Nephron (organoid): ENCODE measurements at regions not wholly inside any gene's neighbourhood (a gene's known extent, or its start where the extent isn't known, plus 50 kb on each side); places are given as distances from the start of the nearest gene placed in this dataset.

Experiments
- H3K27ac Mint-ChIP-seq, 3 experiments: 2 replicates each; pipeline ENCODE4 v1.8.0; 2020; ENCODE audit warnings: mixed read lengths in 3 of 3, mild to moderate bottlenecking in 2 of 3, moderate library complexity in 1 of 3
- H3K27me3 Mint-ChIP-seq: 2 replicates; pipeline ENCODE4 v1.8.0; 2021; ENCODE audit warnings: low read depth, mild to moderate bottlenecking, moderate library complexity, mixed read lengths
- H3K36me3 Mint-ChIP-seq: 2 replicates; pipeline ENCODE4 v1.8.0; 2020; ENCODE audit warnings: low read depth, mixed read lengths
- H3K4me1 Mint-ChIP-seq: 2 replicates; pipeline ENCODE4 v1.8.0; 2020; ENCODE audit warnings: mixed read lengths
- H3K4me3 Mint-ChIP-seq, 3 experiments: 2 replicates each; pipeline ENCODE4 v1.8.0; 2020; ENCODE audit warnings: mild to moderate bottlenecking in 3 of 3, mixed read lengths in 3 of 3, moderate library complexity in 2 of 3
- H3K9me3 Mint-ChIP-seq: 2 replicates; pipeline ENCODE4 v1.8.0; 2020; ENCODE audit warnings: mixed read lengths
- TF ChIP-seq, protein P1 (sequence below), 3 experiments: fragments of 200-600 bp; sonication (generic); IDR thresholded peaks; one replicate each; pipeline ENCODE4 v1.5.0; 2021; ENCODE audit warnings: antibody characterized with exemption in 3 of 3; ENCODE audit not compliant: unreplicated experiment in 3 of 3

DNA sequence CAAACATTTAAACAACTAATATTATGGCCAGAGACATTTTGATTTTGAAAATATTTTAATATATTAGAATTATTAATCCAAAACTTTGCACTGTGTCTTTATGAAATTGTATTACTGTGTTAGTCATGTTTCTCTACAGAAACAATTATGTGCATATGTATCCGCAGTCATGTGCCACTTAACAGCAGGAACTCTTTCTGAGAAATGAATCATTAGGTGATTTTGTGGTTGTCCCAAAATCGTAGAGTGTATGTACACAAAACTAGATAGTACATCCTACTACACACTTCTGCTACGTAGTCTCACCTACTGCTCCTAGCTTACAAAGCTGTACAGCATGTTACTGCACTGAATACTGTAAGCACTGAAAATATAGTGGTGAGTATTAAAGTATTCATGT, 479.2 kb upstream of the DSEL start:
- H3K27me3 Mint-ChIP-seq = no peaks in the 10 kb centered on the region
- TF ChIP-seq, protein P1, sequence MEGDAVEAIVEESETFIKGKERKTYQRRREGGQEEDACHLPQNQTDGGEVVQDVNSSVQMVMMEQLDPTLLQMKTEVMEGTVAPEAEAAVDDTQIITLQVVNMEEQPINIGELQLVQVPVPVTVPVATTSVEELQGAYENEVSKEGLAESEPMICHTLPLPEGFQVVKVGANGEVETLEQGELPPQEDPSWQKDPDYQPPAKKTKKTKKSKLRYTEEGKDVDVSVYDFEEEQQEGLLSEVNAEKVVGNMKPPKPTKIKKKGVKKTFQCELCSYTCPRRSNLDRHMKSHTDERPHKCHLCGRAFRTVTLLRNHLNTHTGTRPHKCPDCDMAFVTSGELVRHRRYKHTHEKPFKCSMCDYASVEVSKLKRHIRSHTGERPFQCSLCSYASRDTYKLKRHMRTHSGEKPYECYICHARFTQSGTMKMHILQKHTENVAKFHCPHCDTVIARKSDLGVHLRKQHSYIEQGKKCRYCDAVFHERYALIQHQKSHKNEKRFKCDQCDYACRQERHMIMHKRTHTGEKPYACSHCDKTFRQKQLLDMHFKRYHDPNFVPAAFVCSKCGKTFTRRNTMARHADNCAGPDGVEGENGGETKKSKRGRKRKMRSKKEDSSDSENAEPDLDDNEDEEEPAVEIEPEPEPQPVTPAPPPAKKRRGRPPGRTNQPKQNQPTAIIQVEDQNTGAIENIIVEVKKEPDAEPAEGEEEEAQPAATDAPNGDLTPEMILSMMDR (IDR thresholded peaks at IDR 0.05; ENCODE audit: unreplicated experiment in 3 of 3) = no peak
- no peaks in the 10 kb centered on the region for H3K4me1 Mint-ChIP-seq
- H3K36me3 Mint-ChIP-seq = no peaks in the 10 kb centered on the region
- no peak overlapping the region for H3K27ac Mint-ChIP-seq
- no peaks in the 10 kb centered on the region for H3K9me3 Mint-ChIP-seq
- no peak overlapping the region for H3K4me3 Mint-ChIP-seq

DNA sequence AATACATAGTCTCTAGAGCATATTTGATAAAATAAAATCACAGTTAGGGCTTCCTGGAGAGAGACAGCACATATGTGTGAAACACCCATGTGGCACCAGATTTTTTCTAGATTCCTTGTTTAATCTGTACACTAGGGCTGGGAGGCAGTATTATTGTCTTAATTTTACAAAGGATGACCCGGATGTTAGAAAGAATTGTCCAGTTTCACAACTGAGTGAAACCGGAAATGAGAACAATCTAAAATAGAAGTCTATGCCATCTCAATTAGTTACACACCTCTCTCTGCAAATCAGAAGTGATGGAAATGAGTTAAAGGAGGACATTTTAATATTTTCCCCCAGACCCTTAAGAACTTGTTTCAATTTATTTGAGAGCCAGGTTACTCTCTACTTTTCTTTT, 463.7 kb upstream of the DSEL start:
- no peaks in the 10 kb centered on the region for H3K27me3 Mint-ChIP-seq
- TF ChIP-seq, protein P1 (IDR thresholded peaks at IDR 0.05; ENCODE audit: unreplicated experiment in 3 of 3) = no peak
- no peaks in the 10 kb centered on the region for H3K9me3 Mint-ChIP-seq
- no peak overlapping the region for H3K4me3 Mint-ChIP-seq
- H3K27ac Mint-ChIP-seq = no peak overlapping the region
- no peaks in the 10 kb centered on the region for H3K4me1 Mint-ChIP-seq
- H3K36me3 Mint-ChIP-seq = no peaks in the 10 kb centered on the region

DNA sequence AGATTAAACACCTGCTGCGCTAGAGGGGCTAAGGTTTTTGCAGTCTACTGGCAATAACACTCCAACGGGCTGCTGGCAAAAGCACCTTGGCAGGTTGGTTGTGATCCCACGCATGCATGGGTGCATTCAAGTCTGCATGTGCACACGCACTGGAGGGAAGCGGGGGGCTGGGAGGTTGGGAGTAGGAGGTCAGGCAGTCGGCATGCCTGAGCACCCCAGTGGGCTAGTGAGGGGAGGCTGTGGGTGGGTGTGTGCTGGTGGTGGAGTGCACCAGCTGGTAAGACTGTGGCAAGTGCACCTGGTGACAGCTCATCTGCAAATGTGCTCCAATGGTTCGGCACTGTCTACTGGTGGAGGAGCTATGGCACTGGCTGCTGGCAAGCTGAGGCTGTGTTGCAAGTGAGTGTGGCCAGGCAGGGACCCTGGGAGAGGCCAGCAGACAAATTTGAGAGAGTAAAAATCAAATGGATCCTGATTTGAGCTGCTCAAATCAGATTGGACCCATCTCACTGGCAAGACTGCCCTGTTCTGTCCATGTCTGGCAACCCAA, 460.6 kb upstream of the DSEL start:
- Mint-ChIP-seq H3K4me1 (no peaks in the 10 kb centered on the region), H3K27ac (no peak overlapping the region), H3K9me3 (no peaks in the 10 kb centered on the region), H3K36me3 (no peaks in the 10 kb centered on the region), H3K27me3 (no peaks in the 10 kb centered on the region), H3K4me3 (no peak overlapping the region)
- TF ChIP-seq, protein P1 (IDR thresholded peaks at IDR 0.05; ENCODE audit: unreplicated experiment in 3 of 3) = no peak

DNA sequence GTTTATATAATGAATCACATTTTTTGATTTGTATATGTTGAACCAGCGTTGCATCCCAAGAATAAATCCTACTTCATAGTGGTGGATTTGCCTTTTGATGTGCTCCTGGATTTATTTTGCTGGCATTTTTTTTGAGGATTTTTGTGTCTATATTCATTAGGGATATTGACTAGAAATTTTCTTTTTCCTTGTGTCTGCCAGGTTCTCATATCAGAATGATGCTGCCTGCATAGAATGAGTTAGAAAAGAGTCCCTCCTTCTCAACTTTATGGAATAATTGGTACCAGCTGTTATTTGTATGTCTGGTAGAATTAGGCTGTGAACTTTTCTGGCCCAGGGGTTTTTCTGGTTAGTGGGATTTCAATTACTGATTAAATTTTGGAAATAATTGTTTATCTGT, 457.4 kb upstream of the DSEL start:
- H3K27me3 Mint-ChIP-seq = no peaks in the 10 kb centered on the region
- H3K4me3 Mint-ChIP-seq = no peak overlapping the region
- no peaks in the 10 kb centered on the region for H3K9me3 Mint-ChIP-seq
- TF ChIP-seq, protein P1 (IDR thresholded peaks at IDR 0.05; ENCODE audit: unreplicated experiment in 3 of 3) = no peak
- H3K27ac Mint-ChIP-seq = no peak overlapping the region
- H3K36me3 Mint-ChIP-seq = no peaks in the 10 kb centered on the region
- H3K4me1 Mint-ChIP-seq = no peaks in the 10 kb centered on the region

DNA sequence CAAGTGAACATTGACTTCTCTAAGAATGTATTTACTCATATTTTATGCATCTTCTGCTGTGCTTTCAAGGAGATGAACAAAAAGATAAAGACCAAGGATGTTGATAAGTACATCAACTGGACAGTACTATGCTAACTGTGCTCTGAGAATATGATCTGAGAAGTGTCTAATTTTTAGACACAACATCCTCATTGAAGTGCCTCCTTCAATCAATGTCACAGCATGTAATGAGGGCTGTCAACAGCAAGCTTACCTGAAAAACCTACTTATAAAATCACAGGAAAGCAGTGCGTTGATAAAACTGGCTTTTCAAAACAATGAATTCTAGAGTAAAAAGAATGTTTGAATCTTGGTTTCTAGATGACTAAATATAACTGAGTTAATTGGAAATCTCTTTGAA, 452.9 kb upstream of the DSEL start:
- Mint-ChIP-seq H3K4me1 (no peaks in the 10 kb centered on the region), H3K36me3 (no peaks in the 10 kb centered on the region), H3K9me3 (no peaks in the 10 kb centered on the region), H3K27ac (no peak overlapping the region), H3K27me3 (no peaks in the 10 kb centered on the region), H3K4me3 (no peak overlapping the region)
- TF ChIP-seq, protein P1 (IDR thresholded peaks at IDR 0.05; ENCODE audit: unreplicated experiment in 3 of 3) = no peak

DNA sequence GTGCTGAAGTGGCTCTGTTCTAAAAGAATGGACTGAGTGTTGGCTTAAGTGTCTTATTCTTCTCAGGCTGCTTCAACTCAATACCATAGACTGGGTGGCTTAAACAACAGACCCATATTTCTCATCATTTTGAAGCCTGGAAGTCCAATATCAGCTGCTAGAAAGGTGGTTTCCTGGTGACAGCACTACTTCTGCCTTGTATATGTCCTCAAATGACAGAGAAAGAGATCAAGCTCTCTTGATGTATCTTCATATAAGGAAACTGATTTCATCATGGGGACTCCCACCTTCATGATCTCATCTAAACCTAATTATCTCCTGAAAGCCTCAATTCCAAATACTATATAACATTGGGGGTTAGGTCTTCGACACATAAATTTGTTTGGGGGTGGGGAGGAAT, 449.7 kb upstream of the DSEL start:
- H3K27me3 Mint-ChIP-seq = no peaks in the 10 kb centered on the region
- H3K4me3 Mint-ChIP-seq = no peak overlapping the region
- no peaks in the 10 kb centered on the region for H3K9me3 Mint-ChIP-seq
- TF ChIP-seq, protein P1 (IDR thresholded peaks at IDR 0.05; ENCODE audit: unreplicated experiment in 3 of 3) = no peak
- H3K36me3 Mint-ChIP-seq = no peaks in the 10 kb centered on the region
- H3K4me1 Mint-ChIP-seq = no peaks in the 10 kb centered on the region
- no peak overlapping the region for H3K27ac Mint-ChIP-seq
